Fibroblast of the aortic adventitia (primary cell): ENCODE measurements at regions not wholly inside any gene's neighbourhood (a gene's known extent, or its start where the extent isn't known, plus 50 kb on each side); places are given as distances from the start of the nearest gene placed in this dataset.

Source experiments
- DNase-seq: peaks from one replicate; pipeline ENCODE4 v3.0.0-alpha.2; 2010; ENCODE audit warnings: low read depth
- H3K4me3 ChIP-seq: 2 replicates; pipeline ENCODE4 v1.5.1; 2011; ENCODE audit warnings: low read depth, mild to moderate bottlenecking, control low read depth, low read length, moderate library complexity
- CTCF ChIP-seq: IDR thresholded peaks from 2 replicates; pipeline ENCODE4 v1.5.1; 2011; ENCODE audit warnings: mild to moderate bottlenecking, low read length, control low read depth, inconsistent platforms; ENCODE audit not compliant: insufficient read depth

GRCh38 chr15:62737551-62737950, 305.0 kb upstream of the TPM1 start:
- no peak for TF ChIP-seq CTCF
- no peak for DNase-seq
- H3K4me3 ChIP-seq = no peak overlapping the region

- DNase-seq = peak; percentile 50
- no peak for TF ChIP-seq CTCF
- no peak overlapping the region for H3K4me3 ChIP-seq
Measured at GRCh38 chr15:62739082-62739481, 303.5 kb upstream of the TPM1 start.

- TF ChIP-seq CTCF = no peak
- DNase-seq = peak; percentile 67
- H3K4me3 ChIP-seq = no peak overlapping the region
Measured at GRCh38 chr15:62739507-62739906, 303.0 kb upstream of the TPM1 start.

GRCh38 chr15:62740141-62741004, 302.2 kb upstream of the TPM1 start:
- peak; percentile 34 for DNase-seq
- H3K4me3 ChIP-seq = no peak overlapping the region
- no peak for TF ChIP-seq CTCF

GRCh38 chr15:62741106-62741505, 301.4 kb upstream of the TPM1 start:
- no peak overlapping the region for H3K4me3 ChIP-seq
- no peak for DNase-seq
- no peak for TF ChIP-seq CTCF

- DNase-seq = peak; percentile 98
- H3K4me3 ChIP-seq = no peak overlapping the region
- peak; percentile 90 for TF ChIP-seq CTCF
Measured at GRCh38 chr15:62742409-62743171, 300.0 kb upstream of the TPM1 start.
